Endodermal cell (in vitro differentiated cells): ENCODE measurements at regions not wholly inside any gene's neighbourhood (a gene's known extent, or its start where the extent isn't known, plus 50 kb on each side); places are given as distances from the start of the nearest gene placed in this dataset.
A peak's percentile ranks its signal among the peaks of the same experiment; 100 is the strongest.

Experiments
- DNase-seq: peaks from one replicate; pipeline ENCODE4 v3.0.0-alpha.2; 2017
- H3K27ac ChIP-seq: 2 replicates; pipeline ENCODE4 v1.5.1; 2013; ENCODE audit warnings: mild to moderate bottlenecking, low read depth, low read length, moderate library complexity
- H3K27me3 ChIP-seq: 2 replicates; pipeline ENCODE4 v1.6.1; 2013; ENCODE audit warnings: mild to moderate bottlenecking, low read length, moderate library complexity; ENCODE audit not compliant: insufficient read depth, control insufficient read depth, poor library complexity, severe bottlenecking
- H3K36me3 ChIP-seq: 2 replicates; pipeline ENCODE4 v1.7.0; 2013; ENCODE audit warnings: mild to moderate bottlenecking, low read length, moderate library complexity; ENCODE audit not compliant: control insufficient read depth, insufficient read depth
- H3K4me1 ChIP-seq: one replicate; pipeline ENCODE4 v1.7.0; 2013; ENCODE audit warnings: low read length; ENCODE audit not compliant: control insufficient read depth, insufficient read depth
- H3K4me3 ChIP-seq: 2 replicates; pipeline ENCODE4 v1.5.1; 2013; ENCODE audit warnings: mild to moderate bottlenecking, low read length, moderate library complexity
- H3K9ac ChIP-seq: 2 replicates; pipeline ENCODE4 v1.6.1; 2013; ENCODE audit warnings: mild to moderate bottlenecking, low read length, moderate library complexity; ENCODE audit not compliant: poor library complexity, severe bottlenecking; ENCODE audit errors: extremely low read depth
- H3K9me3 ChIP-seq: 2 replicates; pipeline ENCODE4 v1.6.1; 2013; ENCODE audit warnings: mild to moderate bottlenecking, low read length, moderate library complexity; ENCODE audit not compliant: control insufficient read depth
- H3K27ac Mint-ChIP-seq: 2 replicates; pipeline ENCODE4 v1.8.0; 2020; ENCODE audit warnings: mixed read lengths
- H3K27me3 Mint-ChIP-seq: 2 replicates; pipeline ENCODE4 v1.8.0; 2021; ENCODE audit warnings: mild to moderate bottlenecking, mixed read lengths; ENCODE audit not compliant: insufficient read depth
- H3K36me3 Mint-ChIP-seq: 2 replicates; pipeline ENCODE4 v1.8.0; 2020; ENCODE audit warnings: low read depth, mixed read lengths
- H3K4me1 Mint-ChIP-seq: 2 replicates; pipeline ENCODE4 v1.8.0; 2020; ENCODE audit warnings: mixed read lengths
- H3K4me3 Mint-ChIP-seq: 2 replicates; pipeline ENCODE4 v1.8.0; 2020; ENCODE audit warnings: mild to moderate bottlenecking, moderate library complexity, mixed read lengths
- H3K9me3 Mint-ChIP-seq: 2 replicates; pipeline ENCODE4 v1.8.0; 2020; ENCODE audit warnings: mild to moderate bottlenecking, mixed read lengths
- WGBS, 2 experiments: methylation state at CpG; one replicate each; pipeline versions ENCODE4 v1.1.5 to v1.1.7; 2013; ENCODE audit warnings: missing lambda C conversion rate in 2 of 2, mixed read lengths in 1 of 2; ENCODE audit not compliant: insufficient coverage in 1 of 2, insufficient read length in 1 of 2; 5-methylcytosine and 5-hydroxymethylcytosine counted together
- TF ChIP-seq, protein P1 (sequence below): fragments of 200-600 bp; sonication (generic); conservative IDR thresholded peaks from 2 replicates; pipeline ENCODE4 v1.5.0; 2021; ENCODE audit warnings: antibody characterized with exemption, mild to moderate bottlenecking

DNA sequence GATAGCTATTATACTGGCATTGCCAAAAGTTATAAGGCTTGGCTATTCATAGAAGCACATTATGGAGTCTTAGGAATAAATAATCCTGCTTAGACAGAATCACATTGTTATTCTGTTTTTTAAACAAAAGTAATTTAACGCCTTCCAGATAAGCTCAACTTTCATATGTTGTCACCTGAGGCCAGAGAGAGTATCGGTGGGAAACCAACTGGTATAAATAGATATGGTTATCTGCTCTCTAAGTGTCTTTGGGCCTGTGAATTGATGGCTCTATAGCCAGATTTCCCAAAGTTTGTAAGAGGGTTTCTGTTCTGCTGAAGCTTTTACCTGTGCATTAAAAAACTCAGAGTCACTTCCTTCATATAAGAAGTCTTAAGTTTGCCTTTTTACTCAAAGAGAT lies 1449.4 kb downstream of the CDH11 start:
- peaks cover 3% of the 10 kb centered on the region for H3K27me3 Mint-ChIP-seq
- Histone ChIP-seq H3K4me1 (peaks cover 2% of the 10 kb centered on the region), H3K27ac (no peak overlapping the region), H3K36me3 (no peaks in the 10 kb centered on the region), H3K9me3 (no peaks in the 10 kb centered on the region), H3K27me3 (no peaks in the 10 kb centered on the region), H3K9ac (no peak overlapping the region), H3K4me3 (no peak overlapping the region)
- H3K4me1 Mint-ChIP-seq: no peaks in the 10 kb centered on the region
- H3K36me3 Mint-ChIP-seq: no peaks in the 10 kb centered on the region
- no peak overlapping the region for H3K27ac Mint-ChIP-seq
- TF ChIP-seq, protein P1, sequence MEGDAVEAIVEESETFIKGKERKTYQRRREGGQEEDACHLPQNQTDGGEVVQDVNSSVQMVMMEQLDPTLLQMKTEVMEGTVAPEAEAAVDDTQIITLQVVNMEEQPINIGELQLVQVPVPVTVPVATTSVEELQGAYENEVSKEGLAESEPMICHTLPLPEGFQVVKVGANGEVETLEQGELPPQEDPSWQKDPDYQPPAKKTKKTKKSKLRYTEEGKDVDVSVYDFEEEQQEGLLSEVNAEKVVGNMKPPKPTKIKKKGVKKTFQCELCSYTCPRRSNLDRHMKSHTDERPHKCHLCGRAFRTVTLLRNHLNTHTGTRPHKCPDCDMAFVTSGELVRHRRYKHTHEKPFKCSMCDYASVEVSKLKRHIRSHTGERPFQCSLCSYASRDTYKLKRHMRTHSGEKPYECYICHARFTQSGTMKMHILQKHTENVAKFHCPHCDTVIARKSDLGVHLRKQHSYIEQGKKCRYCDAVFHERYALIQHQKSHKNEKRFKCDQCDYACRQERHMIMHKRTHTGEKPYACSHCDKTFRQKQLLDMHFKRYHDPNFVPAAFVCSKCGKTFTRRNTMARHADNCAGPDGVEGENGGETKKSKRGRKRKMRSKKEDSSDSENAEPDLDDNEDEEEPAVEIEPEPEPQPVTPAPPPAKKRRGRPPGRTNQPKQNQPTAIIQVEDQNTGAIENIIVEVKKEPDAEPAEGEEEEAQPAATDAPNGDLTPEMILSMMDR: no peak
- 83 to 100% methylated on average over 1 to 2 of the region's 2 CpGs for WGBS, 2 experiments
- peaks cover 2% of the 10 kb centered on the region for H3K9me3 Mint-ChIP-seq
- no peak overlapping the region for H3K4me3 Mint-ChIP-seq
- no peak for DNase-seq

DNA sequence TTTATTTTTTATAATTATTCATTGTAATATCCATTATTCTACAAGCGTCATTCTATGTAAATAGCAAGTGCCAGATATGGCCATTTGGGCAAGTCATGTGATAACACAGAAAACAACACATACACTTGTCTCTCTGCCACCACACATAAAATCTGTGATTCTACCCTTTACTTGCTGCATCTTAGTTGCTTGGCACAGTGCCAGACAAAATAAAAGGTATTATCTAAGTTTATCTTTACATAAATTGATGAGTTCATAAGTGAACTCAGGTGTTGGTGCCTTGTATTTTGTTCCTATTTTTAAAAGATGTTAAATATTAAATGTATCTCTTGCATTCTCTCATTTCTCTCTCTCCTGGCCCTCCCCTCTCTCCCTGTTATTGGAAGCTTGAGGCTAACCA lies 1458.7 kb downstream of the CDH11 start:
- H3K4me1 ChIP-seq: no peaks in the 10 kb centered on the region
- TF ChIP-seq, protein P1: no peak
- H3K9me3 ChIP-seq: no peaks in the 10 kb centered on the region
- H3K27me3 Mint-ChIP-seq: no peaks in the 10 kb centered on the region
- H3K9me3 Mint-ChIP-seq: no peaks in the 10 kb centered on the region
- H3K36me3 Mint-ChIP-seq: no peaks in the 10 kb centered on the region
- no peaks in the 10 kb centered on the region for H3K36me3 ChIP-seq
- no peaks in the 10 kb centered on the region for H3K4me1 Mint-ChIP-seq
- H3K27me3 ChIP-seq: no peaks in the 10 kb centered on the region
- H3K27ac ChIP-seq: no peak overlapping the region
- no peak overlapping the region for H3K27ac Mint-ChIP-seq
- H3K9ac ChIP-seq: no peak overlapping the region
- WGBS, 2 experiments: 89 to 100% methylated on average over 1 of the region's 1 CpG
- no peak overlapping the region for H3K4me3 ChIP-seq
- no peak for DNase-seq
- no peak overlapping the region for H3K4me3 Mint-ChIP-seq

DNA sequence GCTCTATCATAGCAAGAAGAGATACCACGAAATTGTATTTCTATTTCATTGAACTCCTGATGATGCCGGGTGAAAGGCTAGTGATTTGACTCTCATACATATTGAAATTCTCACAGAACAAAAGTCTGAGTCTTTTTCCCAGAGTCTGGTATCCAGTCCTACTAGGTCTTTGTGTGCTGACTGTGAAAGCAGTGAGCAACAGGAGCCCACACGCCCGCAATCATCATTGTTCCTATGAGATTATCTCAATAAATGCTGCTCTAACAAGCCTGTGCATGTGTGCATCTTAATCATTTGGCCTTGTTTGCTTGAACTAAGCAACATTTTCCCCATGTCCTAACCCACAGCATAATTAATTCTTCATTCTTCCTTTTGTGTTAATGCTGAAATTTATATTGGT lies 1466.0 kb downstream of the CDH11 start:
- no peaks in the 10 kb centered on the region for H3K4me1 ChIP-seq
- no peaks in the 10 kb centered on the region for H3K9me3 ChIP-seq
- Mint-ChIP-seq H3K36me3 (no peaks in the 10 kb centered on the region), H3K9me3 (no peaks in the 10 kb centered on the region), H3K27me3 (no peaks in the 10 kb centered on the region), H3K4me3 (no peak overlapping the region), H3K27ac (no peak overlapping the region), H3K4me1 (no peaks in the 10 kb centered on the region)
- no peaks in the 10 kb centered on the region for H3K27me3 ChIP-seq
- H3K36me3 ChIP-seq: no peaks in the 10 kb centered on the region
- DNase-seq: no peak
- no peak overlapping the region for H3K9ac ChIP-seq
- 73 to 83% methylated on average over 4 of the region's 4 CpGs for WGBS, 2 experiments
- H3K4me3 ChIP-seq: no peak overlapping the region
- H3K27ac ChIP-seq: peak overlapping the region; percentile 33
- TF ChIP-seq, protein P1: no peak
